M059J (cell line): ENCODE measurements at regions not wholly inside any gene's neighbourhood (a gene's known extent, or its start where the extent isn't known, plus 50 kb on each side); places are given as distances from the start of the nearest gene placed in this dataset.
"Not testable (repeated sequence)": the region's sequence is repeated elsewhere in the genome, so short reads cannot be mapped to it uniquely, and the experiment has no call there.

Experiments
- DNase-seq: peaks from one replicate; pipeline ENCODE4 v3.0.0-alpha.2; 2012; ENCODE audit warnings: low read depth

- no peak for DNase-seq
These were observed 121.7 kb downstream of the NREP start for GRCh38 chr5:111635151-111635902.

GRCh38 chr5:111631328-111631727 is 119.0 kb upstream of the STARD4 start:
- DNase-seq, result no peak

DNA sequence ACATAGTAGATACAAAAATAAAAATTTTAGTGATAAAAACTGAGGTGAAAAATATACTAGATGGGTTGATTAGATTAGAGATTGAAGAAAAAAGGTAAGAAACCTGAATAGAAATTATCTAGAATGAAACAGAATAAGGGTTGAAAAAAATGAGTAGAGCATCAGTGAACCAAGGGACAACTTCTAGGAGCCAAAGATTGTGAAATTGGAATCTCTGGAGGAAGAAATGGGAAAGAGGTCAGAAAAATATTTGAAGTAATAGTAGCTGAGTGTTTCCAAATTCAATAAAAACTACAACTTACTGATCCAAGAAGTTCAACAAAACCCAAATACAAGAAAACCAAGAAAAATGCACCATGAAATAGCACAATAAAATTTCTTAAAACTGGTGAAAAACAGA is 116.6 kb upstream of the STARD4 start:
- DNase-seq, result no peak

GRCh38 chr5:111627862-111628261 is 115.5 kb upstream of the STARD4 start:
- no peak for DNase-seq

GRCh38 chr5:111626473-111627148 is 114.3 kb upstream of the STARD4 start:
- DNase-seq, result peak; percentile 5

DNA sequence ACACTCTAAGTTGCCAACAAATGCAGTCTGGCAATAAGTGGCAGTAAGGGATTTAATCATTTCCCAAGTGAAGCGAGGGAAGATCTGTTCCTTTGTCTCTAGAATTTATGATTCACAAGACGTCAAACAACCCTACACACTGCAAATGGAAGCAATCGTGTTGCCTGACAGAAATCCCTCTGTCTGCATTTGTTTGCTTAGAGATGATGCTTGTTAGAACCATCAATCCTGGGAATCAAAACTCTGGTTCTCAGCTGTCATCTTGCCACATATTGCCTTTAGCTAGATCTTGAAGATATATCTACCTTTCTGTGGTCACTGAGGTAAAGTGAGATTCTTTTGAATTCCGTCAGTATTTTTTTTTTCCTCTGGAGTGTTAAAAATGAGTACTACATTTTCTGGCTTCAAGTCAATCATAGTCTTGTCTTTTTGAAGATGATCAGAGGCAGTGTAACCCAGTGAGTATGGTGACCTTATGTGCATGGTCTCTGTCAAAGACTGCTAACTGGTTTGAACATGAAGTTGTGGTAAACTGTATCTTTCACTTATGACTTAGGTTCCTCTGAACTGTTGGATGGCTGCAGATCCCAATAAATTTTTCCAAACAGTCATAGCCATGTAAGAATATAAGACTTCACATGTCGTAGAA is 106.4 kb upstream of the STARD4 start:
- DNase-seq, result peak; percentile 4

- DNase-seq, result no peak
These were observed 102.7 kb upstream of the STARD4 start for GRCh38 chr5:111615054-111615453.

DNA sequence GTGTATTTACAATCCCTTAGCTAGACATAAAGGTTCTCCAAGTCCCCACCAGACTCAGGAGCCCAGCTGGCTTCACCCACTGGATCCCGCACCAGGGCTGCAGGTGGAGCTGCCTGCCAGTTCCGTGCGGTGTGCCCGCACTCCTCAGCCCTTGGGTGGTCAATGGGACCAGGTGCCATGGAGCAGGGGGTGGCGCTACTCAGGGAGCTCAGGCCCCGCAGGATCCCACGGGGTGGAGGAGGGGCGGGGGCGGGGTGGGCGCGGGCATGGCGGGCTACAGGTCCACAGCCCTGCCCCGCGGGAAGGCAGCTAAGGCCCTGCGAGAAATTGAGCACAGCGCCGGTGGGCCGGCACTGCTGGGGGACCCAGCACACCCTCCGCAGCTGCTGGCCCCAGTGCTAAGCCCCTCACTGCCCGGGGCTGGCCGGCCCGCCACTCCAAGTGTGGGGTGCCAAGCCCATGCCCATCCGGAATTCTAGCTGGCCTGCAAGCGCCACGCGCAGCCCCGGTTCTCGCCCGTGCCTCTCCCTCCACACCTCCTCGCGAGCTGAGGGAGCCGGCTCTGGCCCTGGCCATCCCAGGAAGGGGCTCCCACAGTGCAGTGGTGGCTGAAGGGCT is 99.8 kb upstream of the STARD4 start:
- not testable (repeated sequence) for DNase-seq

DNA sequence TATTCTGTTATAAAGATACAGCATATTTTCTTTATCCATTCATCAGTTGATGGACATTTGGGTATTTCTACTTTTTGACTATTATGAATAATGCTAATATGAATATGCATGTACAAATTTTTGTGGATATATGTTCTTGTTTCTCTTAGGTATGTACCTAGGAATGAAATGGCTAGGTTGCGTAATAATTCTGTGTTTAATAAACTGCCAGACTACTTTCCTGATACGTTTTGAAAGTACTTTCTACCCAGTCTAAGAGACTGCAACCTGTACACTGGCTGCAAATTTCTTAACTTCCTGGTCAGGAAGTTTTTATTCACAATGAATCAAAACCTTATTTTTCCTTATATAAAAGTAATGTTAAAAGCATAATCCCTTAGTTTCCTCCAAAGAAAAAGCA is 93.9 kb upstream of the STARD4 start:
- no peak for DNase-seq

DNA sequence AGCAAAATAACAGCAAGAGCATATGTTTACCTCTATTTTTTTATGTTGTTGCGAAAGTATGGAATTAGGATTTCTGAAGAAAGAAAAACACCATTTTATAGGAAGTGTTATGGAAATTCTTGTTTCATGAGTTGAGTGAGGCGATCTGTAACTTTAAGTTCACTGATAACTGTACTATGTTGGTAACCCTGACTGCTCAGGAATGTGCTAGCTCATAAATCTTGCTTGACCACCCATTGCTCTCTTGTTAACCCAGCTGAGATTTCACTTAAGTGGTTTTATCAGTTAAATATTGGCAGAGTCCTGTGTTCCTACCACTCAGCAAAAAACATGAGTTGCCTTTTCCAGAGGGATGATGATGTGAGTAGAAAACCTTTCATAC is 91.1 kb upstream of the STARD4 start:
- peak; percentile 58 for DNase-seq

GRCh38 chr5:111602817-111603445 is 90.6 kb upstream of the STARD4 start:
- no peak for DNase-seq

DNA sequence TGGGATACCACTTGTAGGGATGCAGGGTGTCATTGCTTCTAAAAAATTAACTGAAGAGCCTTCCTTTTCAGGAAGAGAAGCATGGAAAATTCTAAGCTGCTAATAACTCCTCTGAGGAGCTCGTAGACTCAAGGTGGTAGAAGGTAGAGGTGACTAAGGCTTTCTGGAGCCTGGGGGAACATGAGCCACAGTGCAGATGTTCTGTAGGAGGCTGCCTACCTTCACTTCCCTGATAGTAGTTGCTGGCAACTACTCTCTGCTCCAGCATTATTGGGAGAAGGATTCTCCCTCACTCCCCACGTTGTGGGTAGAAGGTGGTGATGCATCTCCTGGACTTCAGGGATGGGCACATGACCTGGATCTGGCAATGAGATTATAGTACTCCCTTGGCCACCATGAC is 86.7 kb upstream of the STARD4 start:
- DNase-seq, result no peak

- no peak for DNase-seq
These were observed 85.2 kb upstream of the STARD4 start for GRCh38 chr5:111597491-111597890.

DNA sequence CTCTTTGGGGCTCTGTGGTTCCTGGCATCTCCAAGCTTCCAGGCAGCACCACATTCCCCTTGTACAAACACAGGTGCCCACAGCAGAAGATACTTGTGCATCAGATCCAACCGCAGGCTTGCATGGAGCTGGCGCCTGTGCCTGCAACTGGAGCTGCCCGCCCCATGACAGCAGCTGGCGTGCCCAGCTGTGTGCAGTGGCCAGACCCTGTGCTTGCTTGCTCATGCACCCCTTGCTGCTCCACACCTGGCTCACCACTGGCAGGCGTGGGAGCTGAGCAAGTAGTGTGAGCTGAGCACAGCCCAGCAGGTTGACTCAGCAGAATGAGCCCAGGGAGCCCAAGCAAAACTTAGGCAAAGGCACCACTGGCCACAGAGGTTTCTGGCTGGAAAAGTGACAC is 84.4 kb upstream of the STARD4 start:
- DNase-seq, result no peak

GRCh38 chr5:111595425-111595824 is 83.1 kb upstream of the STARD4 start:
- DNase-seq, result no peak

DNA sequence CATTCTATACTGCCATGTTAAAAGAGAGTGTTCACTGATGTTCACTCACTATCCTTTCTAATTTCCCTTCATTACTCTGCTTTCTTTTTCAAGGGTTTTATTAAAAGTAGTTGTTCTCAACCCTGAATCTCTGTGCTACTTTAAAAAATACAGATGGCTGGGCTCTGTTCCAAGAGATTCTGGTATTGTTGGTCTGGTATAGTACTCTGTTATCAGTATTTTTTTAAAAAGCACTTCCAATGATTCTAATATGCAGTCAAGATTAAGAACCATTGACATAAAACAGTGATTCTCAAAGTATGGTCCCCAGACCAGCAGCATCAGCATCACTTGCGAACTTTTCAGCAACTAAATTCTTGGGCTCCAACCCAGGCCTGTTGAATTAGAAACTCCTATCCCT is 77.0 kb upstream of the STARD4 start:
- no peak for DNase-seq

GRCh38 chr5:111587728-111588127 is 75.4 kb upstream of the STARD4 start:
- DNase-seq, result no peak

GRCh38 chr5:111585946-111586345 is 73.6 kb upstream of the STARD4 start:
- no peak for DNase-seq

GRCh38 chr5:111585291-111585690 is 73.0 kb upstream of the STARD4 start:
- no peak for DNase-seq

DNA sequence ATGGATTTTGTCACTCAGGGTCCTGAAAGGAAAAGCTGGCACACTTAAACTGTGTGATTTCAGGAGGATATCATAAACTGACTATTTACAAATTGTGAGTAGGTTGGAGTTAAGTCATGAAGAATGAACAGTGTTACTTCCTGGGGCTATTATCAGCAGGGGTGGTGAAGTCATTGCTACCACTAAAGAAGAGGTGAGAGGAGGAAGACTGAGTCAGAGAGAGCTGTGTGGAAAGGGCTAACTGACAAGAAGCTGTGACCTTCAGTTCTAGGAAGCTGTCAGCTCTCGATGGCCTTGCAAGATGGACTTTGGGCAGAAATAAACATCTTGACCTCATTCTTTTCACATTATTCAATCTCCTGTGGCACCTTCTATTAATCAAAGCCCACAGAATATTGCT is 72.3 kb upstream of the STARD4 start:
- peak; percentile 91 for DNase-seq

GRCh38 chr5:111583758-111584203 is 71.4 kb upstream of the STARD4 start:
- peak; percentile 40 for DNase-seq

GRCh38 chr5:111582993-111583601 is 70.8 kb upstream of the STARD4 start:
- DNase-seq, result peak; percentile 84
